Putamen (tissue), 1 donor: ENCODE measurements at regions not wholly inside any gene's neighbourhood (a gene's known extent, or its start where the extent isn't known, plus 50 kb on each side); places are given as distances from the start of the nearest gene placed in this dataset.
"Not testable (repeated sequence)": the region's sequence is repeated elsewhere in the genome, so short reads cannot be mapped to it uniquely, and the experiment has no call there.

Source experiments
- DNase-seq: peaks from one replicate; pipeline ENCODE4 v3.0.0-alpha.2; 2016; ENCODE audit warnings: low spot score

DNA sequence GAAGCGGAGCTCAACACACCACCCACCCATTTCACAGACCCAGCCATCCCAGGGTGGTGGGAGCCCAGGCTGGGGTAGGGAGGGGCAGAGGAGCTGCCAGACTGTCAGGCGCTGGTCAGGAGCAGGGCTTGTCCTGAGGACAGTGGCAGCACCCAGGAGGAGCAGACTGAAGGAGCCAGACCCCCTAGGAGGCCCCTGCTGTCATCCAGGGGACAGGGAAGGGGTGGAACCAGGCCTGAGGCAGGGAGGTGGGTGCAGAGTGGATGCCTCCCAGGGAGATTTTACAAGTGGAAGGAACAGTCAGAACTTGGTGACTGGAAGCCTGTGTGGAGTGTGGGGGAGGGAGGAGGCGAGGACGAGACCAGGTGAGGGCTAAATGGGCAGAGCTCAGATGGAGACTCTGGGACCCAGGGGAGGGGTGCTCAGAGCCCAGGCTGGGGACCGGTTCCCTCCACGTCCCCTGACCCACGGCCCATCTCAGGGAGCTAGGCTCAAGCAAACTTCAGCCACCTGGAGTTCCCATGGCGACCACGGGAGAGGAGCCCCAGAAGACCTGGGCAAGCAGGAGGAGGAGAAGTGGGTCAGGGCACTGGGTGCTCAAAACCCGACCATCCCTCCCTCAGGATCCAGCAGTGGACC, 215.4 kb downstream of the TBC1D2B start:
- not testable (repeated sequence) for DNase-seq

DNA sequence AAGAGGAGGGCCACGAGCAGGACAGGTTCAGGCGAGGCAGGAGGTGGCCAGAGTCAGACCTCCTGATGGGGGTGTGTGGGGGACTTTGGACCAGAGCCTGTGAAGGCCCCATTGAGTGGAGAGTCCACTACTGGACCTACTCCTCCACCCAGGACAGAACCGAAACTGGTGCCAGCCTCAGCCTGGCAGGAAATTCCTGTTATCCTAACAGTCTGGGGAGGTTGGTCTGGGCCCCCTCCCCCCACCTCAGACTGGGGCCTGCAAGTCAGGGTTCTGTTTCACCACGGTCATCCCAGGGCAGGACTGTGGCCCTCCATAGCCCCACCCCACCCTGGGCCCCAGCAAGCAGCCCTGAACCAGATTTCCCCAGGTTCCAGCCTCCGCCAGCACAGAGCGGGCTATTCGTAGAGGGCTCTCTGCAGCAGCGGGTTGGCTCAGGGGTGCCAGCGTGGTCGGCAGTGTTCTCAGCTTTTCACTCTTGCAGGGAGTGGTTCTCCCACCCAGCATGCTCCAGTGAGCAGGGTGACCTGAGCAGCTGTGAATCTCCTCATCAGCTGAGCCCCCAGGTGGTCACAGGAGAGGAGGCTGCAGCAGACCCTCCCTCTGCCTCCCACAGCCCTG, 217.3 kb downstream of the TBC1D2B start:
- no peak for DNase-seq

DNA sequence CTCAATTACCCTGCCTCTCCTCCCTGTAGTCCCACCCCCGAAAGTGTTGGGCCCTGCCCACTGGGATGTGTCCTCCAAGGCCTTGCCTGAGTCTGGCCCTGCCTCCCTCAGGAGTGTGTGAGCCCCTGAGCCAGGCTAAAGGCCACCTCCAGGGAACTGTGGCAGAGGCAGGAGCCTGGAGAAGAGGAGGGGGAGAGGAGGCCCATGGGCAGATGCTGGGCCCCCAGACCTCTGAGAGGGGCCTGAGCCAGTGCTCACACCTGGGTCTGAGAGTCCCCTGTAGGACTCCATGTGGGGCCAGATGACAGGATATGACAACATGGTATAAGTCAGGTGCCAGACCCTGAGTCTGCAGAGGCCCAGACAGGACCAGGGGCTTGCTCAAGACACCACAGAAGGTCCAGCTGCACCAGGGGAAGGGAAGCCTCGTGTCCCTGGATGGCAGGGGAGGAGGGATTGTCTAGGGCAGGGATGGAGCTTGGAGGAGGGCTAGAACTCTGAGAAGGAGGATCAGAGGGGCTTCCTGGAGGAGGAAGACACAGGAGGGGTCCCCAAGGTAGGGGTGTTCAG, 217.9 kb downstream of the TBC1D2B start:
- DNase-seq, result no peak

DNA sequence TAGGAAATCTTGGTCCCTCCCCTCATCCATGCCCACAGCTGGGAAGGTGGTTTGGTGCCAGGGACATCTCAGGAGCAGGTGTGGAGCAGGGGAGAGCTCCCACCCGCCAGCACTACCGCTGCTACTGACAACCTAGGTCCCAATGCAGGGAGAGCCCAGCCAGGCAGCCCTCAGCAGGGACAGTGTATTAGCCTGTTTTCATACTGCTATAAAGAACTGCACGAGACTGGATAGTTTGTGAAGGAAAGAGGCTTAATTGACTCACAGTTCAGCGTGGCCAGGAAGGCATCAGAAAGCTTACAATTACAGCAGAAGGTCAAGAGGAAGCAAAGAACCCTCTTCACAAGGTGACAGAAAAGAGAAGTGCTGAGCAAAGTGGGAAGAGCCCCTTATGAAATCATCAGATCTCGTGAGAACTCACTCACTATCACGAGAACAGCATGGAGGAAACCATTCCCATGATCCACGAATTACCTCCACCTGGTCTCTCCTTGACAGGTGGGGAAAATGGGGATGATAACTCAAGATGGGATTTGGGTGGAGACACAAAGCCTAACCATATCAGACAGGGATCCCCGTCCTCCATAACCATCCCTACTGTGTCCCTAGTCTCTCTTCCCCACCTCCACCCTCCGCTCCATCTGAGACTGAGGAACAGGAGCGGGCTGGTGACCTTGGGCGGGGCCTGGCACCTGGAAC, 218.6 kb downstream of the TBC1D2B start:
- no peak for DNase-seq

DNA sequence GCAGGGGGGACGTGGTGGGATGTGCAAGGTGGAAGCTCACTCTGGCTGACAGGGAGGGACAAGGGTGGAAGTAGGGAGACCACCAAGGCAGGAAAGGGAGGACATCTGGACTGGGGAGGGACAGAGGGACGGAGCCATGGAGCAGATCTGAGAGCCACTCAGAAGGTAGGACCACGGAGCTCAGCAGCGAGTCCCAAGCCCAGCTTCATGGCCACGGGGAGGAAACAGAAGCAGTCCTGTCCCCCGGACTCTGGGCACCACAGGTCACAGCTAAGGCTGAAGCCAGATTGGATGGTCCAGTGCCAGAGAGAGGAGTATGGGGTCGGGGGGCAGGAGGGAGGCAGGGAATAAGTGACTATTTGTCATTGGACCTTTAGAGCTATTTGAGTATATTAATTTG, 220.1 kb downstream of the TBC1D2B start:
- DNase-seq, result no peak

DNA sequence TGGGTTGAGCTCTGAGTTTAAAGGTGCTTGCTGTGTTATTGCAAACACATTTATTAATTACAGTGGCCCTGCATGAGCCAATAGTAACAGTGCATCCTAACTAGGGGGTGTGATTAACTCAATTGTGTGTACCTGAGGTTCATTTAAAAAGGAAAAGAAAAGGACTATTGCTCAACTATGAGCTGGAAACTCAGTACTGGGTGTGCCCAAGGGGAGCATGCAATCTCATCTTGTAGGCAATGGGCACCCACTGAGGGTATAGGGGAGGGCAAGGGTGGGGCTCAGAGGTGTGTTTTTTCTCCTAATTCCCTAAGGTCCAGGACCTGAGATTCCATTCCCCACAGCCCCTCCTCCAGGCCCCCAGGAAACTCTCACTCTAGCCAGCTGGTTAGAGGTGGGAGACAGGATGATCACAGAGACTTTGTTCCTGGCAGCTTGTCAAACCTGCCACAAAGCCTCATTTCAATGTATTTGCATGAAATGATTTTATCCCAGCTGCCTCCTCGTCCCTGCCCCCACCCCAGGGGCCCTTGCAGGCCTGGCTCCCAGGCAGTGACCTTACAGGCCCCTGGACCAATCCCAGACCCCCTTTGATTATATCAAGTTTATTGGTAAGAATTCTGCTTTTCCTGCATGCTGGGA, 220.7 kb downstream of the TBC1D2B start:
- no peak for DNase-seq

DNA sequence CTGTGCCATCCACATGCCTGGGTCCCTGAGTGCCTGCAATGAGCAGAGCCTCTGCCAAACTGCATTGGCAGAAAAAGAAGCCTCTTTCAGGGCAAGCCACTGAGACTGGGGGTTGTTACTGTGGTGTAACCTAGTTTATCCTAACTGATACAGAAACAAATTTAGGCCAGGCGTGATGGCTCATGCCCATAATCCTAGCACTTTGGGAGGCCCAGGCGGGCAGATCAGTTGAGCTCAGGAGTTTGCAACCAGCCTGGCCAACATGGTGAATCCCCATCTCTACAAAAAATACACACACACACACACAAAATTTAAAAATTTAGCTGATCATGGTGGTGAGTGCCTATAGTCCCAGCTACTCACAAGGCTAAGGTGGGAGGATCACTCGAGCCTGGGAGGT, 221.6 kb downstream of the TBC1D2B start:
- DNase-seq, result no peak

DNA sequence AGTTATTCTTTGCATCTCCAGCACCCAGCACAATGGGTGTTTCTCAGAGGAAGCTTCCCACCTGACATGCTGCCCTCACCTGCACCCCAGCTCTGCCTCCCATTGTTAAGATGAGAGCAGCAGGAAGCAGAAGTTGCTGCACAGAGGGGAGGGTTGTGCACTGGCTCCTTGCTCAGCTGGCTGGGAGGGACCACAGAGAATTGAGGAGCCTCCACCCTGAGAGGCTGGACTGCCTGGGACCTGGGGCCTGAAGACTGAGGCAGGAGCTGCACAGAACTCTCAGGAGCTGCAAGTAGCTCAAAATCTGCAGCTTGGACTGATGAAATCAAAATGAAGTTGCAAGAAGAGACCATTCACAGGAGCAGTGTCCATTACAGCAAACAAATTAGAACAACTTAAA, 222.3 kb upstream of the LINGO1 start:
- DNase-seq, result no peak

DNA sequence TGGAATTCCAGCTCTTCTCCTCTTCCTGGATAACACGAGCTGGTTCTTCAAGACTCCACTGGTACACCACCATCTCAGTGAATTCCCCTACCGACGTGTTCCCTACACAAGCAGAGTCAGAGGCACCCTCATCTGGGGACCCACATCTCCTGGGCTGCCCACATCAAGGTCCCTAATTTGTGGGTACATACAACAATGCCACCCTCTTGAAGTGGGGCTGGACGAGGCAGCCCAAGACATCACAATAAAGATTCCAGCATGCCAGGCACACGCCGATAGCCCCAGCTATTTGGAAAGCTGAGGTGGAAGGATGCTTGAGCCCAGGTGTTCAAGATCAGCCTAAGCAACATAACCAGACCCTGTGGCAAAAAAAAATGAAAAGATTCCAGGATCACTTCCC, 221.2 kb upstream of the LINGO1 start:
- no peak for DNase-seq

DNA sequence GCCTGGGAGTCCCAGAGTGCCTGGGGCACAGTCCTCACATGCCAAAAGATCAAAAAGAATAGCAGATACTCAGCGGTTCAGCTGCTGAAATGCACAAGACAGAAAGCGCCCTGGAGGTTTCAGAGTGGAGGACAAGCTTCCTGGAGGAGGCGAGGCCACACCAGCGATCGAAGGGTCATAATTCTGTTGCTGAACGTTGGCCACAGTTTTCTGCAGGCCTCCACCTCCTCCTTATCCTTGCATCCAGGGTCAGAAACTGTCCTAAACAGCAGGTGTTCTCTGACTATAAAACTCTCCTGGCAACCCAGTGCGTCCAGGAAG, 220.3 kb upstream of the LINGO1 start:
- DNase-seq, result no peak

DNA sequence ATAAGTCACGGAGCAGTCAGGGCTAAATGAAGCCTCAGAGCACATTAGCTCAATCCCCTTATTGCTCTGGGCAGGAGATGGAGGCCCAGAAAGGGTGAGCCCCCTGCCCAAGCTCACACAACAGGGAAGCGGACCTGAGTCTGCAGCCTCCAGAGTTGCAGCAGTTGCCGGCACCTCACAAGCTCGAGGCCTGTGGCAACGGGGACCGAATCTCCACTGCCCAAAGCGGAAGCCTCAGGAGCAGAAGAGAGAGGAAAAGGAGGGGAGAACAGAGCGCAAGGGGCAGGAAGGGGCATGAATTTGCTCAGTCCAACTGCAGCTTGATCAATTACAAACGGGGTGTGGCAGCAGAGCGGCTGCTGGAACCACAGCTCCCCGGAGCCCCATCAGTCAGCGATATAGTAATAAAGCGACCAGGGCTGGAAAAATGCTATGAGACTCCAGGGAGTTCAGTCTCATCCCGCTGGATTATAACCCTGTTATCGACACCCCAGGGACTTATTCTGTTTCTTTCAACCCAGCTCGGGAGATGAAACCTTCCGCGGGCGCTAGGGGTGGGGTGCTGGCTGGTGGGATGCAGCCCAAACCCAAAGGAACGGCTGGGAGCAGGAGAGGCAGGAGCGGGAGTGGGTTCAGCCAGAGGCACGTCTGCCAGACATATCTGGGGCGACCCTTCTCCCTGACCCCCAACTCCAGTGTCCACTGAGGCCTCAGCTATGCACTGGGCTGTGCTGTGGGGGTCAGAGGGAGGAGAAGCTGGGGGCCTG, 219.7 kb upstream of the LINGO1 start:
- no peak for DNase-seq

DNA sequence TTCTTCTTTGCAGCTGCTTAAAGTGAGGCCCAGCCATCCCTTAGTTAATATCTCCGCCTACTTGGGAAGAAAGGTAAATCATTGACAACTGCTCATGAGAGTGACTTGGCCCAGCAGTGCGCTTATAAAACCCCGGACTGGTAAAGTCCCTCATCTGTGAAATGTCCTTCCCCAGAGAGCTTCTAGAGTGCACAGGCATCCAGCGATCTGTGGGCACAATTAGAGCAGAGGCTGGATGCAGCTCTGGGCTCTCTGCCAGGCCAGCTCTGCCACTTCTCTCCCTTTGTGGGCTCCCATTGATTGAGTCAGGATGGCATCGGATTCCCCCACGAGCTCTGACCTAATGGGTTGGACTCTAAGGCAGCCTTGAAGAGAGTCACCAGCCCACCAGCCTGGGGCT, 219.0 kb upstream of the LINGO1 start:
- no peak for DNase-seq

DNA sequence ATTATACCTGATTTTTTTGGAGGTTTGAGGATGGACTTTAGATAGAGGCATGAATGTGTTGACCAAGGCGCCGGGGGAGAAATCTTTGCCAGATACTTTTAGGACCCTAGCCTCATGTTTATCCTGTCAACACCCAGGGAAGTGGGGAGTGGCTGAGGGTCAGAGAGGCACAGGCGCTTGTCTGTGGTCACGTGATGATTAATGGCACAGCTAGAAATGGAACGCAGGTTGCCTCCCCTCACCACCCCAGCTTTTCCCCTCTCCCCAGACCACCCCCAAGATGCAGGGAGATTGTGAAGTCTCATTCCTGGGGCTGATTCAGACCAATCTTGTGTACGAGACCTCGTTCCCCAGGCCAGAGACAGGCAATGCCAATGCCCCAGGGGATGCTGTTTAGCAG, 218.4 kb upstream of the LINGO1 start:
- no peak for DNase-seq

DNA sequence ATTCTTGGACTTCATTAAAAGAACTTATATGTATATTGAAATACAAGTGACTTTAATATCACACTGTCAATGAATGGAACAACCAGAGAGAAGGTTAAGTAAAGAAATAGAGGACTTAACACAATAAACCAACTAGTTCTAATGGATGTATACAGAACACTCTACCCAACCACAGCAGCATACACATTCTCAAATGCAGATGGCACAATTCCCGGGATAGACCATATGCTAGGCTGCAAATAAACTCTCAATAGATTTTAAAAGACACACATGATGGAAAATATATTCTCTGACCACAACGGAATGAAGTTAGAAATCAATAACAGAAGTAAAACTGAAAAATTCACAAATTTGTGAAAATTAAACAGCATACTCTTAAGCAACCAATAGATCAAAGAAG, 214.3 kb upstream of the LINGO1 start:
- no peak for DNase-seq

DNA sequence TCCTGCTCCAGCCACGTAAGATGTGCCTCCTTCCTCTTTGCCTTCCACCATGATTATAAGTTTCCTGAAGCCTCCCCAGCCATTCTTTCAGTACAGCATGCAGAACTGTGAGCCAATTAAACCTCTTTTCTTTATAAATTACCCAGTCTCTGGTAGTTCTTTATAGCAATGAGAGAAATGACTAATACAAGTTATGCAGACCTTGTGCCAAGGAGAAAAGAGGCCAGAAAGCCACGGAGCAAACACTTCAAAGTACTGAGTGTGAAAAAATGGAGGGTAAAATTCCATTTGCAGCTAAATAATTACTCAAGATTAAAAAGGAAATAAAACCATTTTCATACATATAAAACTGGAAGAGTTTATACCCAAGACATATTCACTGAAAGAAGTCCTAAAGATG, 213.6 kb upstream of the LINGO1 start:
- no peak for DNase-seq

DNA sequence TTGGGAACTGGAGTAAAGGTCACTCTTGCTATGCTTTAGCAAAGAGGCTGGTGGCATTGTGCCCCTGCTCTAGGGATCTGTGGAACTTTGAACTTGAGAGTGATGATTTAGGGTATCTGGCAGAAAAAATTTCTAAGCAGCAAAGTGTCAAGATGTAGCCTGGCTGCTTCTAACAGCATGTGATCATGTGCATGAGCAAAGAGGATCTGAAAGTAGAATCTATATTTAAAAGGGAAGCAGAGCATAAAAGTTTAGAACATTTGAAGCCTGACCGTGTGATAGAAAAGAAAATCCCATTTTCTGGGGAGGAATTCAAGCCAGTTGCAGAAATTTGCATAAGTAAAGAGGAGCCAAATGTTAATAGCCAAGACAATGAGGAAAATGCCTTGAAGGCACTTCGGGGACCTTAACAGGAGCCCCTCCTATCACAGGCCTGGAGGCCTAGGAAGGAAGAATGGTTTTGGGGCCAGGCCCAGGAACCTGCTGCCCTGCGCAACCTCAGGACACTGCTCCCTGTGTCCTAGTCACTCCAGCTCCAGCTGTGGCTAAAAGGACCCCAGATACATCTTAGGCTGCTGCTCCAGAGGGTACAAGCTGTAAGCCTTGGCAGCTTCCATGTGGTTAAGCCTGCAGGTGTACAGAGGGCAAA, 212.2 kb upstream of the LINGO1 start:
- DNase-seq, result no peak

DNA sequence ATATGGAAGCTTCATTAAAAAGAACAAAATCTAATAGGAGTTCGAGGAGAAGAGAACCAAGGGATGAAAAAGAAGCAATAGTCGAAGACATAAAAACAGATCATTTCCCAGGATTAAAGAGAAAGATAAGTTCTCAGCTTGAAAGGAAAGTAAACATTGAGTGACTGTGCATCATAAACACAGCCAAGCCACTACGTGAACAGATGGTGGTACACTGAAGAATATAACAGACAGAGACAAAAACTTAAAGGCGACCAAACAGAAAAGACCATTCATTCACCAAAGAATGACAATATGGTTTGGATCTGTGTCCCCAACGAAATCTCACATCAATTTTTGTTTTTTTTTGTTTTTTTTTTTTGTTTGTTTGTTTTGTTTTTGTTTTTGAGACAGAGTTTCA, 210.8 kb upstream of the LINGO1 start:
- no peak for DNase-seq

DNA sequence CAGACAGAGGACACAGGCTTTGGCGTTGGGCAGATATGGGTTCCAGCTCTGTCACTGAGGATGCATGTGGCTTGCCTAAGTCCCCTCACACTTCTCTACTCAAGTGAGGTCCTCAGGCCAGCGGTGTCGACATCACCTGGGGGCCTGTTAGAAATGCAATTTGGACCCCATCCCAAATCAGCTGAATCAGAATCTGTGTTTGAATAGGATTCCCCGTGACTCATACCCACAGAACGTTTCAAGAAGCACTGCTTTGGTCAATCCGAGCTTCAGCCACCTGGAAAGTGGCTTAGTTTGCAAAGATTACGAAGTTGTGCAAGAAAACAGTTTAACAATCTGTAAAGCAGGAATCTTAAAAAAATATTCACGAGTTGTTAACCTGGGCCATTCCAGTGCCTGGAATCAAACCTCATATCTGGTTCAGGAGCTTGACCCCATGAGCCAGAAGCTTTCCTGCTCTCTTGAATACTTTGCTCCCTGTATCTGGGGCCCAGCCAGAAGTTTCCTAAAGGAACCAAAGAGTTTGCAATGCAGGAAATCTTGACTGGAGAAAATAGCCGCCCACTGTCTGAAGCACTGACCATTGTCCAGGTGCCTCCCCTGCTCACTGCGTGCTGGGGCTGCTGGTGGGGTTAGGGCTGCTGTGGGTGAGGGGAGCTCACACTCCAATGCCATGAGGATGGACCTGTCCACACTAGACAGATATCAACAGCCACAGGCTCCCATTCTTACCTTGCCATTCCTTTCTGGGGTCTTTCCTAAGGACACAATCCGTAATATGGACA, 208.5 kb upstream of the LINGO1 start:
- DNase-seq, result no peak

DNA sequence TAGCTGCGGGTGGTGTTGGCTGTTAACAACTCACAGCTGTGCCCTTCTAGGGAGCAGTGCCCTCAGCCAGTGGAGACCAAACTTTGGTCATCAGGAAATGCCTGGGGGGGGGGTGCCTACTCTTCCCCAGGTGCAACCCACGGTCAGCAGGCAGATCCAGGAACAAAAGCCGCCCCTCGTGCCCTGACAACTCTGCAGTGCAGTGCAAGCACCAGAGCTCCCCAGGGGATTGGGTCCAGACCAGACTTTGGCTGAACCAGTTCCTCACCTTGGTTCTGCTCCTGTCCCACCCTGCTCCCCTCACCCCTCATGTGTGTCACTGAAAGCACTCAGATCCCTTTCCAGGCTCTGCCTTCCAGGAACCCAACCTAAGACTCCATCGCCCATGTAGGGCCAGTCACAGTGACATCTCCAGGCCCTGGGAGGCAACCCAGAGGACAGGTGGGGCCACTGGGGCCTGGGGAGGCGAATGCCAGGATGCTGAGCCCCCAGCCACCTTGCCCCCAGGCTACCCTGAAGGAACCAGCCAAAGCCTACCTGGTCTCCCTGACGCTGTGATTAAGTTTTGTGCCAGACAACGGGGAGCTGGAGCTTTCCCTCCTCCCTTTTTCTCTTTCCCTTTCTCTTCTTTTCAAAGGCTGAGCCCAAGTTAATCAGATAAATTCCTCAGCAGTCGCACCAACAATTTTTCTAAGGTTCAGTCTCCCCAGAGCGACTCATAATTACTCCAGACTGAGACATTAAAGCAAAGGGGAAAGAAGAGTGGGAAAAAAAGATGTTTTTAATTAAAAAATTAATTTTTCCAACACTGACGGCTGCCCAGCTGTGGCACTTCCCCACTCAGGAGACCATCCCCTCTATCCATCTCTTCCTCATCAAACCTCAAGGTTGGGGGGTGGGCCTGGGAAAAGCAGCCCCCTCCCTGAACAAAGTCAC, 207.5 kb upstream of the LINGO1 start:
- DNase-seq, result no peak

DNA sequence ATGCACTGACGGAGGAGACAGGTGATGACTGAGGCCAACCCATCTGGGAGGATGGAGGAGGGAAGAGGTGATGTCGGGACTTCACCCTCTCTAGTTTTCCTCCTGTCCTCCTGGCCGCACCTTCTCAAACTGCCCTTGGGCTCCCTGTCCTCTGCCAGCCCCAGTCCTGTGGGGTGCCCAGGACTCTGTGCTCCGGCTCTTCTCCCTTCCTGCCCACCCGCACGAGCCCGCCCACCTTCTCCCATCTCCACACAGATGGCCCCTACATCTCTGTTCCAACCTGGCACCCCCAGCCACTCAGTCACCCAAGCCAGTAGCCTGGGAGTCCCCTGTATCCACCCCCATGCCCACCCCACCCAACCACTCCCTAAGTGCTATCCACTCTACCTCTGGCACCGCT, 206.7 kb upstream of the LINGO1 start:
- DNase-seq, result no peak
